ENCODE measurements at regions not wholly inside any gene's neighbourhood (a gene's known extent, or its start where the extent isn't known, plus 50 kb on each side); places are given as distances from the start of the nearest gene placed in this dataset.

DNA sequence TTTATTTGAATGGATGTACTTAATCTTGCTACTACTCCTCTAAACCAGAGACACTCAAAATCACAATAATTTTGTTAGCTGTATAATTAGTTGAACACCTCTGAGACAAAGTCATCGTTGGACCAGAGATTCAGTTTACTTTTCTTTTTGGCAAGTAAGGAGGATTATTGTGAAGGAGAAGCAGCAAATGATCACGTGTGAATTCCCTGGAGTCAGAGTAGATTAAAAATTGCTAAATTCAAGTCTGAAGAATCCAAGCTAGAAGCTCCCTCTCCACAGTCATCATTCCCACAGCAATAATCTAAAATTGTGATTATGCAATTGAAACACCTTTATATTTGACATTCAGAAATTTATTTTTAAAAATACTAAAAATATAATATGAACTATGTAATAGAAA, 484.4 kb downstream of the CMPK2 start:
- H3K9ac ChIP-seq (replicated peaks in 1 of 4; ENCODE audit: extremely low read depth in 1 of 4, low read depth in 3 of 4, low read length in 3 of 4) = no peak overlapping the region
- H4K8ac ChIP-seq (ENCODE audit: extremely low read depth, insufficient read depth, low read length) = no peak overlapping the region
- H2BK20ac ChIP-seq (ENCODE audit: low read length) = no peak overlapping the region
- H3K23ac ChIP-seq (ENCODE audit: insufficient read length) = no peak overlapping the region
- no peak overlapping the region for H3K4me3 ChIP-seq (ENCODE audit: extremely low read depth in 1 of 4, insufficient read depth in 2 of 4, low read depth in 3 of 4, low read length in 4 of 4)
- no peaks in the 10 kb centered on the region for H3K79me2 ChIP-seq (ENCODE audit: control insufficient read depth in 1 of 2, insufficient read depth in 2 of 2, low read length in 2 of 2)
- no peaks in the 10 kb centered on the region for H3K23me2 ChIP-seq (ENCODE audit: low read depth, low read length)
- no peak overlapping the region for H2BK15ac ChIP-seq (ENCODE audit: low read length)
- no peaks in the 10 kb centered on the region for H3K4me1 ChIP-seq (replicated peaks in 1 of 4; ENCODE audit: control insufficient read depth in 3 of 4, insufficient read depth in 4 of 4, low read length in 3 of 4)
- 98% methylated on average over 2 of the region's 2 CpGs; no CpG with 5 or more reads in 1 of the 2 experiments for WGBS, 2 experiments (ENCODE audit: extremely low coverage in 1 of 2, insufficient coverage in 1 of 2, insufficient read length in 1 of 2, insufficient replicate concordance in 2 of 2, low coverage in 1 of 2, low lambda C conversion rate in 2 of 2, missing lambda C conversion rate in 1 of 2)
- no peak for FAIRE-seq
- no peaks in the 10 kb centered on the region for H4K20me1 ChIP-seq (replicated peaks in 1 of 2; ENCODE audit: control insufficient read depth in 1 of 2, insufficient read depth in 2 of 2, low read length in 2 of 2)
- no peak overlapping the region for H4K5ac ChIP-seq (ENCODE audit: insufficient read length, low read depth, low read length)
- CTCF ChIA-PET (ENCODE audit: partially characterized antibody) = no interaction called here
- H2AK5ac ChIP-seq (ENCODE audit: low read depth, low read length) = no peak overlapping the region
- H3K56ac ChIP-seq (replicated peaks; ENCODE audit: insufficient read length, low read depth, low read length) = no peak overlapping the region
- no peaks in the 10 kb centered on the region for H3K27me3 ChIP-seq (replicated peaks in 1 of 4; ENCODE audit: control insufficient read depth in 3 of 4, extremely low read depth in 1 of 4, insufficient read depth in 3 of 4, low read length in 3 of 4)
- POLR2A ChIA-PET (ENCODE audit: partially characterized antibody) = no interaction called here
- H2BK5ac ChIP-seq (ENCODE audit: low read depth, low read length) = no peak overlapping the region
- TF ChIP-seq NANOG (IDR thresholded peaks at IDR 0.05; ENCODE audit: insufficient read depth, low read depth, low read length, poor library complexity, severe bottlenecking) (no peak), RXRA (IDR thresholded peaks at IDR 0.05; ENCODE audit: insufficient read depth, low read depth, low read length) (no peak), TAF1 (IDR thresholded peaks at IDR 0.05; ENCODE audit: low read depth, low read length) (no peak), RFX5 (IDR thresholded peaks at IDR 0.05; ENCODE audit: borderline replicate concordance, low read depth, low read length) (no peak), SP2 (IDR thresholded peaks at IDR 0.05; ENCODE audit: low read length) (no peak), SRF (IDR thresholded peaks at IDR 0.05; ENCODE audit: low read depth, low read length) (no peak), EP300 (IDR thresholded peaks at IDR 0.05; ENCODE audit: borderline replicate concordance in 1 of 2, low read depth in 2 of 2, low read length in 2 of 2) (no peak), BRCA1 (IDR thresholded peaks at IDR 0.05; ENCODE audit: low read depth, low read length) (no peak), POLR2AphosphoS5 (IDR thresholded peaks at IDR 0.05; ENCODE audit: low read depth, low read length) (no peak), TAF7 (optimal IDR thresholded peaks at IDR 0.05; ENCODE audit: borderline replicate concordance, low read depth, low read length) (no peak), CBX8 (IDR thresholded peaks at IDR 0.05; ENCODE audit: borderline replicate concordance, low read depth, low read length) (no peak)
- TF ChIP-seq, protein P1, sequence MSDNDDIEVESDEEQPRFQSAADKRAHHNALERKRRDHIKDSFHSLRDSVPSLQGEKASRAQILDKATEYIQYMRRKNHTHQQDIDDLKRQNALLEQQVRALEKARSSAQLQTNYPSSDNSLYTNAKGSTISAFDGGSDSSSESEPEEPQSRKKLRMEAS (IDR thresholded peaks at IDR 0.05) = no peak
- TF ChIP-seq, protein P2, sequence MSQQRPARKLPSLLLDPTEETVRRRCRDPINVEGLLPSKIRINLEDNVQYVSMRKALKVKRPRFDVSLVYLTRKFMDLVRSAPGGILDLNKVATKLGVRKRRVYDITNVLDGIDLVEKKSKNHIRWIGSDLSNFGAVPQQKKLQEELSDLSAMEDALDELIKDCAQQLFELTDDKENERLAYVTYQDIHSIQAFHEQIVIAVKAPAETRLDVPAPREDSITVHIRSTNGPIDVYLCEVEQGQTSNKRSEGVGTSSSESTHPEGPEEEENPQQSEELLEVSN (IDR thresholded peaks at IDR 0.05) = no peak
- no peaks in the 10 kb centered on the region for H3K9me3 ChIP-seq (ENCODE audit: insufficient read depth in 2 of 2, low read depth in 1 of 2, low read length in 1 of 2)
- H2BK120ac ChIP-seq (replicated peaks; ENCODE audit: low read depth, low read length) = no peak overlapping the region
- no peaks in the 10 kb centered on the region for H3K36me3 ChIP-seq (ENCODE audit: control insufficient read depth in 2 of 4, insufficient read depth in 4 of 4, low read length in 3 of 4)
- no peak overlapping the region for H3K27ac ChIP-seq (ENCODE audit: low read depth, low read length)
- no peak overlapping the region for H3K4me2 ChIP-seq (ENCODE audit: insufficient read depth in 1 of 2, low read depth in 2 of 2, low read length in 2 of 2)
- no peak overlapping the region for H2AFZ ChIP-seq (ENCODE audit: low read length)
- H2BK12ac ChIP-seq (ENCODE audit: low read depth, low read length) = no peak overlapping the region
- no peak overlapping the region for H3K14ac ChIP-seq (ENCODE audit: insufficient read length)
- no peak overlapping the region for H3K4ac ChIP-seq (replicated peaks; ENCODE audit: insufficient read length, low read depth, low read length)
- no peaks in the 10 kb centered on the region for H3K79me1 ChIP-seq (ENCODE audit: low read depth, low read length)
- no peak overlapping the region for H4K91ac ChIP-seq (replicated peaks; ENCODE audit: insufficient read length, low read length)
- DNase-seq (ENCODE audit: low read depth in 1 of 2, low spot score in 2 of 2) = no peak
- no peak overlapping the region for H3K18ac ChIP-seq (ENCODE audit: extremely low read depth, low read length)

Data from H1 (cell line).